ENCODE measurements at regions not wholly inside any gene's neighbourhood (a gene's known extent, or its start where the extent isn't known, plus 50 kb on each side); places are given as distances from the start of the nearest gene placed in this dataset.
A peak's percentile ranks its signal among the peaks of the same experiment; 100 is the strongest.
"Not testable (repeated sequence)": the region's sequence is repeated elsewhere in the genome, so short reads cannot be mapped to it uniquely, and the experiment has no call there.

GRCh38 chr21:14826630-14827029 is 238.2 kb downstream of the NRIP1 start:
- DNase-seq (ENCODE audit: low spot score), result no peak

- DNase-seq (ENCODE audit: low spot score), result no peak
Measured at GRCh38 chr21:14825514-14825974, 239.3 kb downstream of the NRIP1 start.

- DNase-seq (ENCODE audit: low spot score), result no peak
Measured at GRCh38 chr21:14824126-14824525, 240.7 kb downstream of the NRIP1 start.

- DNase-seq (ENCODE audit: low spot score), result no peak
Measured at GRCh38 chr21:14817311-14817710, 247.5 kb downstream of the NRIP1 start.

- DNase-seq (ENCODE audit: low spot score), result no peak
Measured at GRCh38 chr21:14814991-14815390, 249.8 kb downstream of the NRIP1 start.

- DNase-seq (ENCODE audit: low spot score), result no peak
Measured at GRCh38 chr21:14814282-14814681, 250.5 kb downstream of the NRIP1 start.

- not testable (repeated sequence) for DNase-seq (ENCODE audit: low spot score)
Measured at GRCh38 chr21:14804170-14804569, 258.1 kb upstream of the SAMSN1 start.

GRCh38 chr21:14797543-14797942 is 251.4 kb upstream of the SAMSN1 start:
- no peak for DNase-seq (ENCODE audit: low spot score)

GRCh38 chr21:14787312-14787711 is 241.2 kb upstream of the SAMSN1 start:
- DNase-seq (ENCODE audit: low spot score), result no peak

- DNase-seq (ENCODE audit: low spot score), result no peak
Measured at GRCh38 chr21:14785679-14786078, 239.6 kb upstream of the SAMSN1 start.

- DNase-seq (ENCODE audit: low spot score), result peak; percentile 36
Measured at GRCh38 chr21:14773777-14774345, 227.7 kb upstream of the SAMSN1 start.

GRCh38 chr21:14771593-14771992 is 225.5 kb upstream of the SAMSN1 start:
- DNase-seq (ENCODE audit: low spot score), result no peak

- DNase-seq (ENCODE audit: low spot score), result no peak
Measured at GRCh38 chr21:14768042-14768441, 221.9 kb upstream of the SAMSN1 start.

- DNase-seq (ENCODE audit: low spot score), result no peak
Measured at GRCh38 chr21:14767192-14767852, 221.2 kb upstream of the SAMSN1 start.

- DNase-seq (ENCODE audit: low spot score), result no peak
Measured at GRCh38 chr21:14766241-14766640, 220.1 kb upstream of the SAMSN1 start.

- DNase-seq (ENCODE audit: low spot score), result no peak
Measured at GRCh38 chr21:14763695-14764064, 217.6 kb upstream of the SAMSN1 start.

- DNase-seq (ENCODE audit: low spot score), result no peak
Measured at GRCh38 chr21:14762734-14763694, 216.9 kb upstream of the SAMSN1 start.

GRCh38 chr21:14762327-14762726 is 216.2 kb upstream of the SAMSN1 start:
- no peak for DNase-seq (ENCODE audit: low spot score)

GRCh38 chr21:14759285-14759684 is 213.2 kb upstream of the SAMSN1 start:
- no peak for DNase-seq (ENCODE audit: low spot score)

GRCh38 chr21:14758849-14759248 is 212.7 kb upstream of the SAMSN1 start:
- DNase-seq (ENCODE audit: low spot score), result no peak

- DNase-seq (ENCODE audit: low spot score), result no peak
Measured at GRCh38 chr21:14757533-14758327, 211.6 kb upstream of the SAMSN1 start.

GRCh38 chr21:14755086-14755485 is 209.0 kb upstream of the SAMSN1 start:
- no peak for DNase-seq (ENCODE audit: low spot score)

Data from hematopoietic multipotent progenitor cell treated with erythropoietin and hydrocortisone succinate and interleukin-3 and kit ligand, for 15 days (in vitro differentiated cells).